ENCODE measurements at regions not wholly inside any gene's neighbourhood (a gene's known extent, or its start where the extent isn't known, plus 50 kb on each side); places are given as distances from the start of the nearest gene placed in this dataset.

- no peak overlapping the region for H3K27ac ChIP-seq (ENCODE audit: low read depth in 1 of 2, low read length in 2 of 2)
- no peak overlapping the region for H3K9ac ChIP-seq (ENCODE audit: insufficient read depth, low read length, poor library complexity, severe bottlenecking)
- Mint-ChIP-seq H3K27ac (no peak overlapping the region), H3K36me3 (no peaks in the 10 kb centered on the region), H3K9me3 (peaks cover 0 to 3% (median 0%) of the 10 kb centered on the region in 7 donors), H3K4me1 (peaks cover 4% of the 10 kb centered on the region), H3K27me3 (ENCODE audit: low read depth in 3 of 3) (peaks cover 0 to 1% (median 0%) of the 10 kb centered on the region in 3 donors), H3K4me3 (no peak overlapping the region)
- no peak overlapping the region for H3K4me2 ChIP-seq (replicated peaks; ENCODE audit: extremely low read depth, low read length, poor library complexity, severe bottlenecking)
- WGBS (ENCODE audit: insufficient coverage) = no CpG with 5 or more reads among the region's 5 CpGs
- H3K36me3 ChIP-seq (replicated peaks in 1 of 2; ENCODE audit: control insufficient read depth in 1 of 2, insufficient read depth in 2 of 2, low read length in 2 of 2) = no peaks in the 10 kb centered on the region
- TF ChIP-seq CTCF (IDR thresholded peaks at IDR 0.05) = no peak
- no peaks in the 10 kb centered on the region for H4K20me1 ChIP-seq (ENCODE audit: insufficient read depth, low read length)
- H3K4me3 ChIP-seq (replicated peaks in 1 of 3; ENCODE audit: low read depth in 2 of 3, low read length in 3 of 3) = no peak overlapping the region
- no peaks in the 10 kb centered on the region for H3K27me3 ChIP-seq (ENCODE audit: control insufficient read depth in 2 of 2, insufficient read depth in 2 of 2, low read length in 2 of 2)
- H3K4me1 ChIP-seq (ENCODE audit: control insufficient read depth in 1 of 2, insufficient read depth in 2 of 2, low read length in 2 of 2) = no peaks in the 10 kb centered on the region
- no peak overlapping the region for H2AFZ ChIP-seq (ENCODE audit: insufficient read depth, low read depth, low read length, poor library complexity, severe bottlenecking)
- no peaks in the 10 kb centered on the region for H3K9me3 ChIP-seq (replicated peaks in 1 of 2; ENCODE audit: control insufficient read depth in 1 of 2, insufficient read depth in 1 of 2, low read length in 2 of 2)
- intact Hi-C loops (cut with micrococcal nuclease) = no loop called here
- H3K79me2 ChIP-seq (ENCODE audit: insufficient read depth, low read length) = no peaks in the 10 kb centered on the region
- DNase-seq = no peak
Measured at GRCh38 chr2:144217853-144218633, 301.9 kb downstream of the ZEB2 start.

- WGBS (ENCODE audit: insufficient coverage) = 100% methylated on average over 1 of the region's 2 CpGs
- no peak overlapping the region for H3K9ac ChIP-seq (ENCODE audit: insufficient read depth, low read length, poor library complexity, severe bottlenecking)
- no peaks in the 10 kb centered on the region for H4K20me1 ChIP-seq (ENCODE audit: insufficient read depth, low read length)
- H3K27me3 ChIP-seq (ENCODE audit: control insufficient read depth in 2 of 2, insufficient read depth in 2 of 2, low read length in 2 of 2) = no peaks in the 10 kb centered on the region
- no peaks in the 10 kb centered on the region for H3K9me3 ChIP-seq (replicated peaks in 1 of 2; ENCODE audit: control insufficient read depth in 1 of 2, insufficient read depth in 1 of 2, low read length in 2 of 2)
- Mint-ChIP-seq H3K36me3 (no peaks in the 10 kb centered on the region), H3K27ac (no peak overlapping the region), H3K9me3 (no peaks in the 10 kb centered on the region), H3K27me3 (ENCODE audit: low read depth in 3 of 3) (no peaks in the 10 kb centered on the region), H3K4me3 (no peak overlapping the region), H3K4me1 (peaks cover 4% of the 10 kb centered on the region)
- no peaks in the 10 kb centered on the region for H3K79me2 ChIP-seq (ENCODE audit: insufficient read depth, low read length)
- no peak overlapping the region for H3K4me2 ChIP-seq (replicated peaks; ENCODE audit: extremely low read depth, low read length, poor library complexity, severe bottlenecking)
- H3K36me3 ChIP-seq (replicated peaks in 1 of 2; ENCODE audit: control insufficient read depth in 1 of 2, insufficient read depth in 2 of 2, low read length in 2 of 2) = no peaks in the 10 kb centered on the region
- DNase-seq = no peak
- H2AFZ ChIP-seq (ENCODE audit: insufficient read depth, low read depth, low read length, poor library complexity, severe bottlenecking) = no peak overlapping the region
- no peaks in the 10 kb centered on the region for H3K4me1 ChIP-seq (ENCODE audit: control insufficient read depth in 1 of 2, insufficient read depth in 2 of 2, low read length in 2 of 2)
- H3K4me3 ChIP-seq (replicated peaks in 1 of 3; ENCODE audit: low read depth in 2 of 3, low read length in 3 of 3) = no peak overlapping the region
- TF ChIP-seq CTCF (IDR thresholded peaks at IDR 0.05) = no peak
- H3K27ac ChIP-seq (ENCODE audit: low read depth in 1 of 2, low read length in 2 of 2) = no peak overlapping the region
- intact Hi-C loops (cut with micrococcal nuclease) = no loop called here
Measured at GRCh38 chr2:144215701-144216675, 303.9 kb downstream of the ZEB2 start.

Data from CD14-positive monocyte (primary cell).